KG1 (cell line): ENCODE measurements at regions not wholly inside any gene's neighbourhood (a gene's known extent, or its start where the extent isn't known, plus 50 kb on each side); places are given as distances from the start of the nearest gene placed in this dataset.

Source experiments
- DNase-seq: peaks from one replicate; lab custom pipeline; 2025; lab: John Stamatoyannopoulos, UW

DNA sequence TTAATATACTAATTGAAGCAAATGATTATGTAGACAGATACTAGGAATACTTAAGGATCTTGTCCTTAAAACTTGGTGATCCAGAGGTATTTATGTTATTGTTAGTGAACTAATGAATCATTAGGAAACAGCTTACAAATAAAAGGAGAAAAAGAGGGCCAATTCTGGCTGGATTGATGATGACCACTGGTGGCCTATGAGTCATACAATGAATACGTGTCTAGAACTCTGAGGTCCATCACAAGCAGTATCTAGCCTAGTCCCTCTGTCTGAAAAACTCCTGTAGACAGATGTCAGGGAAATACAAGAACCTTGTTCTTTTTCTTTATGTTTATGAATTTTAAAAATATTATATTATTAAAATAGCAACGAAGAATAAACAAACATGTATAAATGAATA, 51.7 kb upstream of the RTL1 start:
- DNase-seq, result no peak

DNA sequence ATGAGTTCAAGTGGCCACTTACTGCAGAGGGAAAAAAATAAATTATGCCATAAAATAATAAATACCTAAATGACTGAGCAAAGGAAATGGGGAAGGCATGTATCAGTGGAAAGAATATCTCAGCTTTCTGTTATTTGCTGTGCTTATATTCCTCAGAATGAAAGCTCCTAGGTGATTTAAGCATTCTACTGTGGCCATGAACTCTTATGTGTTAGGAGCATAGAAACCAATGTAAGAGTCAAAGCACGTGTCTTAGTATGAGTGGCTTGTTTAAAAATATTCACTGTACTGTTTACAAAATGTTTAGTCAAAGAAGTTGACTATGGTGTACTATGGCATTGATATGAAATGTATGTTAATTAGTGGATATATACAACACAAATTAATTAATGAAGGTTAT, 59.0 kb upstream of the RTL1 start:
- DNase-seq, result no peak

GRCh38 chr14:100965296-100965695, 61.8 kb upstream of the RTL1 start:
- no peak for DNase-seq

GRCh38 chr14:100967178-100967577, 63.7 kb upstream of the RTL1 start:
- DNase-seq, result no peak

- no peak for DNase-seq
Measured at GRCh38 chr14:100967930-100968329, 64.4 kb upstream of the RTL1 start.

DNA sequence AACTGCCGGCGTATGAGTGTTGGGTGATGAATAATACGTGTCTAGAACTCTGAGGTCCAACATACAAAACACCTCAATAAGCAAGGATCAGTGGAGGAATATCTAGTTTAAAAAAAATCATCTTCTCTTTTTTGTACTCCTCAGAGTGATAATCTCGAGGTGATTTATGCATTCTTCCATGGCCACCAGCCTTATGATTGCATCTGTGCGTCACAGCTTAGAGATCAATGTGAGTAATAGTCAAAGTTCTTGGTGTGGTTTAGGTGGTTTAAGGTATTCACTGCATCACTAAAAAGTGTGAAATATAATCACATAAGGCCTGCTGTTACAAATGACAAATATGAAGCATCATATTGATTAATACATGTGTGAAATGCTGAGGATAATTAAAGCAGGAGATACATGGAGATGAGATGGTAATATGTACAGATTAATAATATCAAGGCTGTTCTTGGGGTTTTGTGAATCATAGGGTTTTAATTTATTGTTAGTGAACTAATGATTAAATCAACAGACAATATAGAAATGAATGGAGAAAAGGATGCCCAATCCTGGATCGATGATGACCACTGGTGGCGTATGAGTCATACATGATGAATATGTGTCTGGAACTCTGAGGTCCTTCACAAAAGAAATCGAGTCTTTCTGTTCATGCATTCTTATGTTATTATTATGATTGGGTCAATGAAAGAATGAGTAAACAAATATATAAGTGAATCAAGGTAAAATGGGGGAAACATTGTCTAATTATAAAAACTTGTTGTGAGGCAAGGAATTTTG, 68.8 kb upstream of the RTL1 start:
- no peak for DNase-seq

DNA sequence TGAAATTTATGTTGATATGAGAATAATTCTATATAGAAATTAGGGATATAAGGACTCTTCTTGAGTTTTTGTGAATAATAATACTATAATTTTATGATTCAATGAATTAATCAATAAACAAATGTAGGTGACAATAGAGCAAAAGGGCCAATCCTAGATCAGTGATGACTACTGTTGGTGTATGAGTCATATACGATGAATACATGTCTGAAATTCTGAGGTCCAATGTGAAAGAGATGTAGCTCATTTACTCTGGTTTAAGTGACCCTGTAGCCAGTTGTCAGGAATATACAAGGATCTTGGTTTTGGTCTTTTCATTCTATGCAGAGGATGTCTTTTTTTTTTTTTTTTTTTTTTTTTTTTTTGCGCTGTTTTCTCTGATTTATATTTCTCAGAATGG, 72.1 kb upstream of the RTL1 start:
- no peak for DNase-seq

GRCh38 chr14:100979079-100979478, 75.6 kb upstream of the RTL1 start:
- no peak for DNase-seq

DNA sequence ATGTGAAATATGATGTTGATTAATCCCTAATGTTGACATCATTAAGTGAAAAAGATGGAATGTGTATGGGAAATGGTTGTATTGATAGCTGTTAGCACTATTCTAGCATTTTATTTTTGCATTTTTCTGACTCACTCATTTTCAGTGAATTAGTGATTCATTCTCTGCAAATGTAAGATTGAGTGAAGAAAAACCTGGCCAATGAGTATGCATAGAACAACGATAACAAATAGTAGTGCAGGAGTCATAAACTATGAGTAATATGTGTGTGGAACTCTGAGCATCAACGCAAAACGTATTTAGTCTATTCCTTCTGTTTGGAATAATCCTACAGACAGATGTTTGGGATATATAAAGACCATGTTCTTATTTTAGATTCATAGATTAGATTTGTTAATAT, 76.3 kb upstream of the RTL1 start:
- DNase-seq, result no peak

GRCh38 chr14:100980823-100981222, 77.3 kb upstream of the RTL1 start:
- DNase-seq, result no peak

- DNase-seq, result no peak
Measured at GRCh38 chr14:100981809-100982208, 78.3 kb upstream of the RTL1 start.

DNA sequence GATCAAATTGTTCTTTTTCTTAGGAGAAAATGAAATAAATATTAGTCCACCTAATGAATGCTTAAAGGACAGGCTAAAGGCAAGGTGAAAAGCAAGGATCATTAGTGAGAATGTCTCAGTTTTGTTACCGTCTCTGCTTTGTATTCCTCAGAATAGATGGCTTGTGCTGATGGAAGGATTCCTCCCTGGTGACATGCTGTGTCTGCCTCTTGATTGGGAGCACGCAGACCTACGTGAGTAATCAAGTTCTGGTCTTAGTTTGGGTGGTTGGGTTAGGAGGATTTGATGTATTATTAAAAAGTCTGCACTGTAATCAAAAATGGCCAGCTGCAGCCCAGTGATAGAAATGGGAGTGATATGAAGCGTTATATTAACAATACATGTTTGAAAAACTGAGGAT, 78.8 kb upstream of the RTL1 start:
- no peak for DNase-seq

GRCh38 chr14:100982762-100983161, 79.2 kb upstream of the RTL1 start:
- no peak for DNase-seq

- DNase-seq, result no peak
Measured at GRCh38 chr14:100983710-100984109, 80.2 kb upstream of the RTL1 start.

DNA sequence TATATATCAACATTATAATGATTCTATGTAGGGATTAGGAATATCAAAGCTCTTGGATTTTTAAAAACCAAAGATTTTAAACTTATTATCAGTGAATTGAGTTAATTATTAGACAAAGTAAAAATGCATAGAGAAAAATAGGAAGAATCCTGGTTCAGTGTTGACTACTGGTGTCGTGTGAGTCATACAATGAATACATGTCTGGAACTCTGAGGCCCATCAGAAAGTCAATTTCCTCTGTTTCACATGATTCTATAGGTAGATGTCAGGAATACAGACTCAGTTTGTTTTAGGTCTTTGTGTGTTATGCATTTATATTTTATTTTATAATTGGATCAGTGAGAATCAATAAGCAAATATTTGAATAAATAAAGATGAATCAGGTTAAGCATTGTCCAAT, 84.5 kb upstream of the RTL1 start:
- DNase-seq, result no peak

DNA sequence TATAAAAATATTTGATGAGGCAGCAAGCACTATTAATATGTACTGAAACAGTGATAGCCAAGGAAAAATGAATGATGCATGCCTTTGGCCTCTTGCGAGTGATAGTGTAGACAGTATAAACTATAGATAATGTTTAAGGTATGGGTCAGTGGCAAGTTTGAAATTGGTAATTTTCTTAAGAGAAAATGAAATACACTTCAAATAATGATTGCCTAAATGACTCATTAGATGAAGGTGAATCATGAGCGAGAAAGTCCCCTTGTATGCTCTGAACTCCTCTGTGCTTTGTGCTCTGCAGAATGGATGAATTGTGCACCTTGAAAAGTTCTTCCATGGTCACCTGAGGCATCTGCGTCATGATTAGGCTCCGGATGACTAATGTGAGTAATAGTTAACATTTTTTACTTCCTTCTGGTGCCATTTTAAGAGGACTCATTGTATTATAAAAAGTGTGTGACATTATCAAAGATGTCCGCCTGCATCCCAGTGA, 84.9 kb upstream of the RTL1 start:
- no peak for DNase-seq

DNA sequence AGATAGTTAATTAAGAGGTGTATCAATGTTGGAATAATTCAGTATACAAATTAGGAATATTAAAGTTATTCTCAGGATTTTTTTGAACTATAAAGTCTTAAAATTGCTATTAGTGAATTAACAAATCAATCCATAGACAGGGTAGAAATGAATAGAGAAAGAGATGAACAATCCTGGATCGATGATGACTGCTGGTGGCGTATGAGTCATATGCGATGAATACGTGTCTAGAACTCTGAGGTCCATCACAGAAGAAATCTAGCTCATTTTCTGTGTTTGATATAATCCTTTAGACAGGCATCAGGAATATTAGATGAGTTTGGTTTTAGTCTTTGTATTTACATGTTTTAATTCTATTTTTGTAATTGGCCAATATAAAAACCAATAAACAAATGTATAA, 85.4 kb upstream of the RTL1 start:
- DNase-seq, result no peak

GRCh38 chr14:100989924-100990323, 86.4 kb upstream of the RTL1 start:
- DNase-seq, result no peak

DNA sequence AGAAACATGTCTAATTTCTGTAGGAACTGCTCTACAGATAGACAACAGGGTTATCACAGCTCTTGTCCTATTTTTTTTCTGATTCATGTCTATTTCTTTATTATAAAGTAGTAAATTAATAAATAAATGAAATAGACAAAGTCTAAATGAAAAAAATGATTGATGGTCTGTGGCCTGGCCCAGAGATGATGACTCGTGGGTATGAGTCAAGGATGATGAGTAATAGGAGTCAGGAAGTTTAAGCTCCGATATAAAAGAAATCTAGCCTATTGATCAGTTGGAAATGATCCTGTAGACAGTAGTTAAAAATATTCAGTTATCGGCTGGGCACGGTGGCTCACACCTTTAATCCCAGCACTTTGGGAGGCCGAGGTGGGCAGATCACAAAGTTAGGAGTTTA, 90.6 kb upstream of the RTL1 start:
- no peak for DNase-seq

- DNase-seq, result no peak
Measured at GRCh38 chr14:100994756-100995330, 91.3 kb upstream of the RTL1 start.

DNA sequence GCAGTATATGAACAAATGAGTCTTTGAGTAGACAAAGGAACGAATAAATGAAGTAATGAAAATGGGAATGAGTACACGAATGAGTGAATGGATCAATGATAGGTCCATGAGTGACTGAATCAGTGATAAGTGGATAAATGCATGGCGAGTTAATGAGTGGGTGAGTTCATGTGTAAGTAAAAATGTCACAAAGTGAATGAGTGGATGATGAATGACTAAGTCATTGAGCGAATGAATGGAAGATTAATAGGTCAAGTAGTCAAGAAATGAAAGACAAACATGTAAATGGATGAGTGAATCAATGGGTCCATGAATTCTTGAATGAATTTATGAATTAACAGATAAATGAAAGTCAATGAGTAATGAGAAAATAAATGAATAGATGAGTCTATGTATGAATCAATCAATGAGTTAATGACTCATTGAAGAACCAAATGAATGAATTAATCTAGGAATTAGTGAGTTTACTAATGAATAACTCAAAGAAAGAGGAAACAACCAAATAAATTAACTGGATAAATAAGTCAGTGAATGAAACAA, 97.3 kb upstream of the RTL1 start:
- no peak for DNase-seq

DNA sequence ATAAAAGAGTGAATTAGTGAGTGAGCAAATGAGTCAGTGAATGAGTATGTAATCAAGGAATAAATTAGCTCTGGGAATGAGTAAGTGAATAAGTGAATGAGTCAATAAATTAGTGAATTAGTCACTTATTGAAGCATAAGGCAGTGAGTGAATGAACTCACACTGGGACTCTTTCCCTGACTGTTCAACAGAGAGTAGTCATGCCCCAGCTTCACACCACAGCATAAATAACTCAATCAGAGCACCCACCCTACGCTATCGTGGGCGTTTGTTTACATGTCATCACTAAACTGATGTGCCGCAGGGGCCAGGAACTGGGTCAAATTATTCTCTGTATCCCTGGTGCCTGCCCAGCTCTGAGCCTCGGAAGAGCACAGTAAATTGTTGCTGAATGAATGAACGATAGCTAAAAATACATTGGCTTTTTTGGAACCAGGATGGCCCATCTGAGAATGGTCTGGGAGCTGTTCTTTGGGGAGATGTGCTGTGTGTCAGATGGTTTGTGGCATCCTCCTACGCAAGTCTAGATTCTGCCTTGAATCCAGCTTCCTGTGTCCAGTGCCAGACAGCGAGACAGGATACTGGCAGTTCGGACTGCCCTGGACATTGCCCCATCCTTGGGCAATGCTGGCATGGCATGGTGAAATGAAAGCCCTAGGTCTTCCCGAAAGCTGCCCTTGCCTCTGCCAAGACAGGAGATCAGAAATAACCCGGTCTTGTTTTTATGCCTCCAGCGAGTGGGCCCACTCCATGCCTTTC, 98.0 kb upstream of the RTL1 start:
- no peak for DNase-seq

DNA sequence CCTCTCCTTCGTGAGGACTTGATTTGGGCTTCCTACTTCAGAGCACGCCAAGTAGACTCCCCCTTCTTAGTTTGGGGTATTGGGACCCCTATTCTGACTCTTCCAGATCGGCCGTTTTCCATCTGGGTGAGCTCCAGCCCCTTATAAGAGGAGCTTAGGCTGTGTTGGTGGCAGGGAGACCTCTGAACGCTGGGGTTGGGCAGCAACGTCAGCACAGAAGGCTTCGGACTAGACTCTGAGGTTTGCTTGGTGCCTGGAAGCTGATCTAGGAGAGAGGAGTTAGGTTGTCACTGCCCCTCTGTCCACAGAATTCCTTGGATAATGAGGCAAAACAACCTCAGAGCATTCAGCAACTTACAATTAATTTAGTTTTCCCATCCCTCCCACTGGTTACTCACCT, 99.2 kb upstream of the RTL1 start:
- DNase-seq, result no peak
